GM12892 (cell line): ENCODE measurements at regions not wholly inside any gene's neighbourhood (a gene's known extent, or its start where the extent isn't known, plus 50 kb on each side); places are given as distances from the start of the nearest gene placed in this dataset.

Experiments used
- DNase-seq: peaks from one replicate; pipeline ENCODE4 v3.0.0; 2011; ENCODE audit not compliant: insufficient read length
- FAIRE-seq: peaks from 2 replicates; lab custom pipeline; 2011; peaks lifted over from hg19 to GRCh38; lab: Jason Lieb, UNC
- POLR2A ChIP-seq: IDR thresholded peaks from 2 replicates; pipeline ENCODE4 v1.6.1; 2011; ENCODE audit warnings: low read depth, low read length, control low read depth
- POLR2AphosphoS5 ChIP-seq: IDR thresholded peaks from 2 replicates; pipeline ENCODE4 v1.6.1; 2011; ENCODE audit warnings: low read depth, low read length, control low read depth
- TAF1 ChIP-seq: IDR thresholded peaks from 2 replicates; pipeline ENCODE4 v1.6.1; 2011; ENCODE audit warnings: low read depth, mild to moderate bottlenecking, control low read depth, low read length, borderline replicate concordance

GRCh38 chr22:47589271-47590250, 827.1 kb downstream of the TBC1D22A start:
- no peak for TF ChIP-seq POLR2A
- no peak for TF ChIP-seq POLR2AphosphoS5
- TF ChIP-seq TAF1 = no peak
- FAIRE-seq (no peak), DNase-seq (no peak)

- DNase-seq (no peak), FAIRE-seq (no peak)
- TF ChIP-seq POLR2A (no peak), POLR2AphosphoS5 (no peak), TAF1 (no peak)
These were observed 826.1 kb downstream of the TBC1D22A start for GRCh38 chr22:47588578-47588960.

GRCh38 chr22:47587861-47588577, 825.6 kb downstream of the TBC1D22A start:
- DNase-seq (no peak), FAIRE-seq (no peak)
- TF ChIP-seq POLR2AphosphoS5 = no peak
- no peak for TF ChIP-seq POLR2A
- no peak for TF ChIP-seq TAF1

GRCh38 chr22:47587361-47587760, 824.9 kb downstream of the TBC1D22A start:
- TF ChIP-seq POLR2A (no peak), TAF1 (no peak), POLR2AphosphoS5 (no peak)
- DNase-seq (no peak), FAIRE-seq (no peak)

GRCh38 chr22:47586946-47587345, 824.5 kb downstream of the TBC1D22A start:
- FAIRE-seq (no peak), DNase-seq (no peak)
- no peak for TF ChIP-seq POLR2A
- no peak for TF ChIP-seq TAF1
- no peak for TF ChIP-seq POLR2AphosphoS5

GRCh38 chr22:47586038-47586437, 823.6 kb downstream of the TBC1D22A start:
- TF ChIP-seq POLR2AphosphoS5 (no peak), TAF1 (no peak), POLR2A (no peak)
- FAIRE-seq = no peak
- DNase-seq = no peak

- FAIRE-seq (no peak), DNase-seq (no peak)
- TF ChIP-seq POLR2A (no peak), POLR2AphosphoS5 (no peak), TAF1 (no peak)
These were observed 821.6 kb downstream of the TBC1D22A start for GRCh38 chr22:47583959-47584562.

- no peak for DNase-seq
- TF ChIP-seq POLR2AphosphoS5 (no peak), POLR2A (no peak), TAF1 (no peak)
- FAIRE-seq = no peak
These were observed 819.6 kb downstream of the TBC1D22A start for GRCh38 chr22:47582067-47582466.

- TF ChIP-seq POLR2AphosphoS5 (no peak), POLR2A (no peak), TAF1 (no peak)
- no peak for FAIRE-seq
- DNase-seq = no peak
These were observed 817.7 kb downstream of the TBC1D22A start for GRCh38 chr22:47580121-47580520.

GRCh38 chr22:47576908-47577307, 814.5 kb downstream of the TBC1D22A start:
- FAIRE-seq (no peak), DNase-seq (no peak)
- TF ChIP-seq TAF1 = no peak
- no peak for TF ChIP-seq POLR2A
- TF ChIP-seq POLR2AphosphoS5 = no peak

GRCh38 chr22:47575291-47575690, 812.8 kb downstream of the TBC1D22A start:
- FAIRE-seq = no peak
- TF ChIP-seq POLR2A (no peak), POLR2AphosphoS5 (no peak), TAF1 (no peak)
- DNase-seq = no peak
